Esophagus squamous epithelium (tissue), 4 donors: ENCODE measurements at regions not wholly inside any gene's neighbourhood (a gene's known extent, or its start where the extent isn't known, plus 50 kb on each side); places are given as distances from the start of the nearest gene placed in this dataset.

Experiments
- CTCF ChIP-seq, 6 experiments: fragments of 450-650 bp in 4 of 6; fragments of 200-600 bp in 2 of 6; sonication (generic) in 2 of 6; IDR thresholded peaks; one replicate each; pipeline ENCODE4 v1.5.1; 2016 to 2019; ENCODE audit warnings: antibody characterized with exemption in 6 of 6, mild to moderate bottlenecking in 4 of 6, moderate library complexity in 4 of 6
- POLR2A ChIP-seq, 4 donors: fragments of 450-650 bp; IDR thresholded peaks; one replicate each; pipeline ENCODE4 v1.6.1; 2017; ENCODE audit warnings: antibody characterized with exemption in 4 of 4, mild to moderate bottlenecking in 4 of 4, moderate library complexity in 3 of 4

GRCh38 chr15:96404560-96404959 lies 74.1 kb downstream of the NR2F2 start:
- no peak for TF ChIP-seq CTCF (IDR thresholded peaks at IDR 0.05)
- no peak for TF ChIP-seq POLR2A (IDR thresholded peaks at IDR 0.05)
